Thyroid gland (tissue), 4 donors: ENCODE measurements at regions not wholly inside any gene's neighbourhood (a gene's known extent, or its start where the extent isn't known, plus 50 kb on each side); places are given as distances from the start of the nearest gene placed in this dataset.

Experiments used
- DNase-seq, 2 donors: peaks; one replicate each; pipeline ENCODE4 v3.0.0-alpha.2; 2019
- H3K27ac ChIP-seq, 3 donors: fragments of 200-600 bp; sonication (generic); 1 replicate in 2 of 3; 2 replicates in 1 of 3; pipeline ENCODE4 v1.5.1; 2016 to 2019; ENCODE audit warnings: mild to moderate bottlenecking in 1 of 3, moderate library complexity in 1 of 3
- H3K27me3 ChIP-seq: fragments of 200-600 bp; sonication (generic); one replicate; pipeline ENCODE4 v1.5.1; 2019
- H3K36me3 ChIP-seq, 2 donors: fragments of 200-600 bp; sonication (generic); one replicate each; pipeline ENCODE4 v1.5.1; 2016 to 2019
- H3K4me1 ChIP-seq, 2 donors: fragments of 200-600 bp; sonication (generic); one replicate each; pipeline ENCODE4 v1.5.1; 2017 to 2019
- H3K4me3 ChIP-seq, 3 donors: fragments of 200-600 bp; sonication (generic); replicated peaks in 1 of 3; 1 replicate in 2 of 3; 2 replicates in 1 of 3; pipeline ENCODE4 v1.5.1; 2016; ENCODE audit warnings: mild to moderate bottlenecking in 1 of 3
- H3K9me3 ChIP-seq: fragments of 200-600 bp; sonication (generic); one replicate; pipeline ENCODE4 v1.5.1; 2017
- POLR2A ChIP-seq, 2 donors: fragments of 450-650 bp; IDR thresholded peaks; one replicate each; pipeline ENCODE4 v1.6.1; 2017; ENCODE audit warnings: antibody characterized with exemption in 2 of 2, mild to moderate bottlenecking in 2 of 2, moderate library complexity in 1 of 2
- WGBS, 2 donors: methylation state at CpG; one replicate each; pipeline ENCODE4 v1.1.5; 2017; 5-methylcytosine and 5-hydroxymethylcytosine counted together
- intact Hi-C: fragments of 100-400 bp; cut with DNase I; formaldehyde crosslinking; loops from one replicate; pipeline ENCODE4 v1.15.1; 2023
- TF ChIP-seq, protein P1 (sequence below), 6 experiments: fragments of 200-600 bp in 3 of 6; fragments of 450-650 bp in 3 of 6; sonication (generic) in 3 of 6; IDR thresholded peaks; one replicate each; pipeline ENCODE4 v1.5.1; 2016 to 2019; ENCODE audit warnings: antibody characterized with exemption in 6 of 6, mild to moderate bottlenecking in 2 of 6, inconsistent platforms in 1 of 6, moderate library complexity in 1 of 6

- H3K27ac ChIP-seq, result no peak overlapping the region
- 85% methylated on average over 2 of the region's 2 CpGs for WGBS, 2 donors
- no peaks in the 10 kb centered on the region for H3K27me3 ChIP-seq
- intact Hi-C loops, result no loop called here
- H3K9me3 ChIP-seq, result no peaks in the 10 kb centered on the region
- TF ChIP-seq, protein P1, sequence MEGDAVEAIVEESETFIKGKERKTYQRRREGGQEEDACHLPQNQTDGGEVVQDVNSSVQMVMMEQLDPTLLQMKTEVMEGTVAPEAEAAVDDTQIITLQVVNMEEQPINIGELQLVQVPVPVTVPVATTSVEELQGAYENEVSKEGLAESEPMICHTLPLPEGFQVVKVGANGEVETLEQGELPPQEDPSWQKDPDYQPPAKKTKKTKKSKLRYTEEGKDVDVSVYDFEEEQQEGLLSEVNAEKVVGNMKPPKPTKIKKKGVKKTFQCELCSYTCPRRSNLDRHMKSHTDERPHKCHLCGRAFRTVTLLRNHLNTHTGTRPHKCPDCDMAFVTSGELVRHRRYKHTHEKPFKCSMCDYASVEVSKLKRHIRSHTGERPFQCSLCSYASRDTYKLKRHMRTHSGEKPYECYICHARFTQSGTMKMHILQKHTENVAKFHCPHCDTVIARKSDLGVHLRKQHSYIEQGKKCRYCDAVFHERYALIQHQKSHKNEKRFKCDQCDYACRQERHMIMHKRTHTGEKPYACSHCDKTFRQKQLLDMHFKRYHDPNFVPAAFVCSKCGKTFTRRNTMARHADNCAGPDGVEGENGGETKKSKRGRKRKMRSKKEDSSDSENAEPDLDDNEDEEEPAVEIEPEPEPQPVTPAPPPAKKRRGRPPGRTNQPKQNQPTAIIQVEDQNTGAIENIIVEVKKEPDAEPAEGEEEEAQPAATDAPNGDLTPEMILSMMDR (IDR thresholded peaks at IDR 0.05), result no peak
- no peak for TF ChIP-seq POLR2A (IDR thresholded peaks at IDR 0.05)
- no peak for DNase-seq
- H3K4me3 ChIP-seq, result no peak overlapping the region
- H3K4me1 ChIP-seq, result no peaks in the 10 kb centered on the region
- no peaks in the 10 kb centered on the region for H3K36me3 ChIP-seq
These were observed 481.4 kb upstream of the THBS1 start for GRCh38 chr15:39099524-39099923.

- no peak for DNase-seq
- no peak overlapping the region for H3K27ac ChIP-seq
- no peak overlapping the region for H3K4me3 ChIP-seq
- H3K4me1 ChIP-seq, result no peaks in the 10 kb centered on the region
- no peak for TF ChIP-seq POLR2A (IDR thresholded peaks at IDR 0.05)
- TF ChIP-seq, protein P1 (IDR thresholded peaks at IDR 0.05), result no peak
- no peaks in the 10 kb centered on the region for H3K27me3 ChIP-seq
- no peaks in the 10 kb centered on the region for H3K36me3 ChIP-seq
- H3K9me3 ChIP-seq, result no peaks in the 10 kb centered on the region
- 66 to 82% methylated on average over 2 of the region's 2 CpGs for WGBS, 2 donors
- intact Hi-C loops, result no loop called here
These were observed 480.7 kb upstream of the THBS1 start for GRCh38 chr15:39100106-39100660.

DNA sequence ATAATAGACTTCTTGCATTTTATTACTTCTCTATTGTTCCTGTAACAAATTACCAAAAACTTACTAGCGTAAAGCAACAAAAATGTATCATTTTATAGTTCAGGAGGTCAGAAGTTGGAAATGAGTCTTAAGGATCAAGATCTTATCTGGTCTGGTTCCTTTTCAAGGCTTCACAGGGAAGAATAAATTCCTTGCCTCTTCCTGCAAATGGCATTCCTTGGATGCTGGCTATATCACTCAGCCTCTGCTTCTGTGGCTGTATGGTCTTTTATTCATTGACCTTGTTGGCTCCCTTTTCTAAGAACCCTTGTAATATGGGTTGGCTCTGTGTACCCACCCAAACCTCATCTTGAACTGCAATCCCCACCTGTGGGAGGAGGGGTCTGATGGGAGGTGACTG, 478.4 kb upstream of the THBS1 start:
- 89 to 100% methylated on average over 1 of the region's 1 CpG for WGBS, 2 donors
- Histone ChIP-seq H3K36me3 (no peaks in the 10 kb centered on the region), H3K27ac (no peak overlapping the region), H3K27me3 (no peaks in the 10 kb centered on the region), H3K9me3 (no peaks in the 10 kb centered on the region), H3K4me3 (no peak overlapping the region), H3K4me1 (no peaks in the 10 kb centered on the region)
- no peak for DNase-seq
- TF ChIP-seq, protein P1 (IDR thresholded peaks at IDR 0.05), result no peak
- TF ChIP-seq POLR2A (IDR thresholded peaks at IDR 0.05), result no peak
- intact Hi-C loops, result no loop called here

DNA sequence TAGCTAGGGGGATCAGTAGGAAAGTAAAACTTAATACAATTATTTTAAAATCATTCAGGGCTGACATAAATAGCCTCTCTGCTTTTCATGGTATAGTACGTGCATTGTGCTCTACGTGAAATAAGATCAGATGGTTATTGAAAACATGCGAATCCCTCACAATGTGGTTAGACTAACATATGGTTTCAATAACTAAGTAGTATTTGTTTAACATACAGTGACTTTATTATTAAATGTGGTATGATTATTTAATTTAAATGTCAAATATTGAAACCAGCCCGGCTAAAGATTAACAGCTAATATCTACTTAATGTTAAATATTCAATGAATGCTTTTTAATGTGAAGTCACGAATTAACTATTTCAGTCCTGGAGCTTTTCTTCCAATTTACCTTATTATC, 473.9 kb upstream of the THBS1 start:
- H3K4me1 ChIP-seq, result no peaks in the 10 kb centered on the region
- 91 to 94% methylated on average over 5 of the region's 5 CpGs for WGBS, 2 donors

DNA sequence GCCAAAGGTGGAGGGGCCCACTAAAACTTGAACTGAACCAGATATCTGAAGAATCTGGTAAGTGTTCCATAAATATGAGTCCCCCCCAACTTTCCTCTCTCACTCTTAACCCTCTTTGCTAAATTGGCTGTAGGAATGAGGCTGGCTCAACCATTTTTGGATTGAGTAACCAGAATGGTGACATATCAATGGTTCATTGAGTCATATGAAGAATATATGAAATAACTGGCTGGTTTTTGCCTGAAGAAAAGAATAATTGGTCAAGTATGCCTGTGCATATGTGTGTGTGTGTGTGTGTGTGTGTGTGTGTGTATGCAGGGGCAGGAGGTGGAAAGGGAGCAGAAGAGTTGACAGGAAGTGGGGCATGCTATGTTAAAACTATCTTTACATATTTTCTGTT, 472.9 kb upstream of the THBS1 start:
- Histone ChIP-seq H3K4me1 (no peaks in the 10 kb centered on the region), H3K27me3 (no peaks in the 10 kb centered on the region), H3K4me3 (no peak overlapping the region), H3K9me3 (no peaks in the 10 kb centered on the region), H3K36me3 (no peaks in the 10 kb centered on the region), H3K27ac (no peak overlapping the region)
- TF ChIP-seq POLR2A (IDR thresholded peaks at IDR 0.05), result no peak
- TF ChIP-seq, protein P1 (IDR thresholded peaks at IDR 0.05), result no peak
- no peak for DNase-seq
- intact Hi-C loops, result no loop called here

More for the DNA sequence above, 473.9 kb upstream of the THBS1 start:
- Histone ChIP-seq H3K27me3 (no peaks in the 10 kb centered on the region), H3K9me3 (no peaks in the 10 kb centered on the region), H3K36me3 (no peaks in the 10 kb centered on the region), H3K4me3 (no peak overlapping the region), H3K27ac (no peak overlapping the region)
- intact Hi-C loops, result no loop called here
- DNase-seq, result no peak
- TF ChIP-seq, protein P1 (IDR thresholded peaks at IDR 0.05), result no peak
- no peak for TF ChIP-seq POLR2A (IDR thresholded peaks at IDR 0.05)
